Coronary artery (tissue), 2 donors: ENCODE measurements at regions not wholly inside any gene's neighbourhood (a gene's known extent, or its start where the extent isn't known, plus 50 kb on each side); places are given as distances from the start of the nearest gene placed in this dataset.

Experiments
- DNase-seq: peaks from one replicate; pipeline ENCODE4 v3.0.0-alpha.2; 2017; ENCODE audit warnings: low spot score
- H3K27ac ChIP-seq, 2 donors: fragments of 200-600 bp; sonication (generic); one replicate each; pipeline ENCODE4 v1.5.1; 2016 to 2019
- H3K4me3 ChIP-seq: fragments of 200-600 bp; sonication (generic); 2 replicates; pipeline ENCODE4 v1.5.1; 2016; ENCODE audit warnings: mild to moderate bottlenecking, moderate library complexity
- TF ChIP-seq, protein P1 (sequence below): fragments of 200-600 bp; sonication (generic); IDR thresholded peaks from one replicate; pipeline ENCODE4 v1.5.1; 2019; ENCODE audit warnings: antibody characterized with exemption

DNA sequence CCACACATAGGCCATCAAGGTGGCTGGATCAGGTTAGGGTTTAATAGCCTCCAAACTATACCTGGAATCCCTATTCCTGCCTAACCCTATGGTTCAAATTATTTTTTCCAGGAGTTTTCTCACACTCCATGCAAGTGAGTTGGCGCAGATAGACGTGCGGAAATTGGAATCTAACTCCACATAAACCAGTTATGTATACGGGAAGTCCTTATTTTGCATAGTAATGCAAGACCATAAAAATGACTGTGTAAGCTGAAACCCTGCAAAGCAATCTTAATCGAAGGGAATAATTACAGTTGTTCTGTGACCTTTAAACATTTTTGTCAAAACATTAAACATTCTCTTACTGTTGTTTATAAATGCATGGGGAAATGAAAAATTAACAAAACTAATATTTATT, 200.1 kb upstream of the SIX2 start:
- TF ChIP-seq, protein P1, sequence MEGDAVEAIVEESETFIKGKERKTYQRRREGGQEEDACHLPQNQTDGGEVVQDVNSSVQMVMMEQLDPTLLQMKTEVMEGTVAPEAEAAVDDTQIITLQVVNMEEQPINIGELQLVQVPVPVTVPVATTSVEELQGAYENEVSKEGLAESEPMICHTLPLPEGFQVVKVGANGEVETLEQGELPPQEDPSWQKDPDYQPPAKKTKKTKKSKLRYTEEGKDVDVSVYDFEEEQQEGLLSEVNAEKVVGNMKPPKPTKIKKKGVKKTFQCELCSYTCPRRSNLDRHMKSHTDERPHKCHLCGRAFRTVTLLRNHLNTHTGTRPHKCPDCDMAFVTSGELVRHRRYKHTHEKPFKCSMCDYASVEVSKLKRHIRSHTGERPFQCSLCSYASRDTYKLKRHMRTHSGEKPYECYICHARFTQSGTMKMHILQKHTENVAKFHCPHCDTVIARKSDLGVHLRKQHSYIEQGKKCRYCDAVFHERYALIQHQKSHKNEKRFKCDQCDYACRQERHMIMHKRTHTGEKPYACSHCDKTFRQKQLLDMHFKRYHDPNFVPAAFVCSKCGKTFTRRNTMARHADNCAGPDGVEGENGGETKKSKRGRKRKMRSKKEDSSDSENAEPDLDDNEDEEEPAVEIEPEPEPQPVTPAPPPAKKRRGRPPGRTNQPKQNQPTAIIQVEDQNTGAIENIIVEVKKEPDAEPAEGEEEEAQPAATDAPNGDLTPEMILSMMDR: no peak
- no peak for DNase-seq
- no peak overlapping the region for H3K4me3 ChIP-seq
- H3K27ac ChIP-seq: no peak overlapping the region

DNA sequence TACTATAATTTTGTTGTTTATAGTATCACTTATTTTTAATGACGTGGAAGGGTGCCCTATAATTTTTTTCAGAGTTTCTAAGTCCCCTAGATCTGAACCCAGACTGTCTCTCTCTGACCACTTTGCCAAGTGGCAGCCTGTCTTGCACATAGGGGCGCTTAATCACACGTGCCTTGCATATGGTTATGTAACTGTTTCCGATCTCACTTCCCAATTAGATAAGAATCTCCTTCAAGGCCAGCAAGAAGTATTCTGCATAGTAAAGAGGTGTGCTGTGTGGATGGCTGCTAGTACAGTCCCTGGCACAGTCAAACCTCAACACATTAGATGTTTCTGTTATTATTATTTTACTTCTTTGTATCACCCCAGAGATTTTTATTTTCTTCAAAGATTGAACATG, 197.8 kb upstream of the SIX2 start:
- TF ChIP-seq, protein P1: no peak
- Histone ChIP-seq H3K4me3 (no peak overlapping the region), H3K27ac (no peak overlapping the region)
- no peak for DNase-seq

DNA sequence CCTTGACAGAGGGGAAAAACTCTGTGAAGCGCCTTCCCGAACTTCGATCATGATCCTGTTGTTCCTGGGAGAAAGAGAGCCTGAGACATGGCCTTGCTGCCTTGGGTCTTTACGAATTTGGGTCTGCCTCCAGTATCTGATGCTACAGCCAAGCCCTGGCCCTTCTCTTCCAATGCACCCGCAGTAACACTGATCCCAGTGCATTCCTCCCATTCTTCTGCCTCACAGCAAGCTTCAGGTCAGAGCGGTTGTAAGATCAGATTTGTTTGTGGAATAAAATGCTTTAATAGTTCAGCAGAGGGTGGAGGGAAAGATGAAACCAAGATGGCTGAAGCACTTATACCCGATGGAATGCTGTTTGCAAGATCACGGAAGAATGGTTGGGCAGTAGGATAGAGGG, 196.7 kb upstream of the SIX2 start:
- DNase-seq: no peak
- Histone ChIP-seq H3K27ac (no peak overlapping the region), H3K4me3 (no peak overlapping the region)
- TF ChIP-seq, protein P1: no peak

DNA sequence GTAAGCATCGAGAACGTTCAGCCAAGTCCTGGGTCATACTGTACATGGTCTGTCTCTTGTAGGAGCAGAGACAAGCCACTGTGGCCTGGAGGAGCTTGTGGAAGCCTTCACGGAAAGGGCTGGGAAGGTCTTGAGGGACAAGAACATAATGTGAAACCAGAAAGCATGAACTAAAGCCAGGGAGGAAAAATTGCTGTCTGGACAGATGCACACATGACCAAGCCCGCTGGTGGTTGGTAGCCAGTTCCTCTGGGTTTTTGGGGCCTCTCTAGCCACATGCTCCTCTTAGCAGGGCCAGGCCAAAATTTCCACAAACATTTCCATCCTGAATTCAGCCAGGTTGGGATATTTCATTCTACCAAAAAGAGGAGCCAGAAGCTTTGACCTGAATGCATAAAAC, 196.2 kb upstream of the SIX2 start:
- Histone ChIP-seq H3K4me3 (no peak overlapping the region), H3K27ac (no peak overlapping the region)
- DNase-seq: no peak
- TF ChIP-seq, protein P1: no peak

DNA sequence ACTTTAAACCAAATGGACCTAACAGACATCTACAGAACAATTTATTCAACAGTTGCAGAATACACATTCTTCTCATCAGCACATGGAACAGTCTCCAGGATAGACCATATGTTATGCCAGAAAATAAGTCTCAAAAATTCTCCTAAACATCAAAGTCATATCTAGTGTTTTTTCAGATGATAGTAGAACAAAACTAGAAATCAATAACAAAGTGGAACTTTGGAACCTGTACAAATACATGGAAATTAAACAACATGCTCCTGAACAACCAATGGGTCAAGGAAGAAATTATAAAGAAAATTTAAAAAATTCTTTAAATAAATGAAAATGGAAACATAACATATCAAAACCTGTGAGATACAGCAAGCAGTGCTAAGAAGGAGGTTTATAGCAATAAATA, 194.1 kb upstream of the SIX2 start:
- TF ChIP-seq, protein P1: no peak
- no peak for DNase-seq

DNA sequence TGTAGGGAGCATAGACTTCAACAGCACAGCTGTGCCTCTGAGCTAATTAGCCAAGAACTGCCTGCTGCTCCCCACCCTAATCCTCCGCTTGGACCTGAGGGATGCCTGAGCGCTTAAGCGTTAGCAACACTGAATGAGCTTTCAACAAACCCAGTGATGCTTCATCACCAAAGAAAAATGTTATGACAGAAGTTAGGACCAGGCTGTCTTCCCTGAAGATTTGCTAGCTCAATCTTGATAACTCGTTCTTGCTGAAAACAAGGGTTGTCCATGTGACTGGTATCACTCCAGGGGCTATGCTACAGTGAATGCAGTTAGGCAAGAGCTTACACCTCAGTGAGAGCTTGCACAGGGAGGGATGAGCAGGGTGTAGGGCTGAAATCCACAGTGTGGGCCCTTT, 190.7 kb upstream of the SIX2 start:
- H3K4me3 ChIP-seq: no peak overlapping the region
- no peak for DNase-seq
- TF ChIP-seq, protein P1: no peak
- no peak overlapping the region for H3K27ac ChIP-seq

More for the DNA sequence above, 194.1 kb upstream of the SIX2 start:
- H3K4me3 ChIP-seq: no peak overlapping the region
- no peak overlapping the region for H3K27ac ChIP-seq

DNA sequence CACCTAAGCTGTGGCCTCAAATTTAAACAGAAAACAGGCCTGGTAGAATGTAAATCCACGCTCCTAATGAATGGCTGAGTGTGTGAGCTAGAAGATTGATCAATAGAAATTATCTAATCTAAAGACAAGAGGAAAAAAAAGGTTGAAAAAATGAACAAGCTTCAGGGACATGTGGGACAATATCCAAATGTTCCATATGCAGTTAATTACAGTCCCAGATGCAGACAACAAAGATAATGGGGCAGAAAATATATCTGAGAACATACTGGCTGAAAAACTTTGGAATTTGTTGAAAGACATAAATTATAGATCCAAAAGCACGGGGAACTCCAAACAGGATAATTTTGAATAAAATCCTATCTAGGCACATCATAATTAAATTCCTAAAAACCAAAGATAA, 186.7 kb upstream of the SIX2 start:
- no peak for DNase-seq
- Histone ChIP-seq H3K27ac (no peak overlapping the region), H3K4me3 (no peak overlapping the region)
- TF ChIP-seq, protein P1: no peak
